NCI-H1105 treated with DMSO at 0.1 percent for 48 hours (cell line): ENCODE measurements at regions not wholly inside any gene's neighbourhood (a gene's known extent, or its start where the extent isn't known, plus 50 kb on each side); places are given as distances from the start of the nearest gene placed in this dataset.

Experiments used
- DNase-seq: peaks from one replicate; lab custom pipeline; 2025; lab: John Stamatoyannopoulos, UW

DNA sequence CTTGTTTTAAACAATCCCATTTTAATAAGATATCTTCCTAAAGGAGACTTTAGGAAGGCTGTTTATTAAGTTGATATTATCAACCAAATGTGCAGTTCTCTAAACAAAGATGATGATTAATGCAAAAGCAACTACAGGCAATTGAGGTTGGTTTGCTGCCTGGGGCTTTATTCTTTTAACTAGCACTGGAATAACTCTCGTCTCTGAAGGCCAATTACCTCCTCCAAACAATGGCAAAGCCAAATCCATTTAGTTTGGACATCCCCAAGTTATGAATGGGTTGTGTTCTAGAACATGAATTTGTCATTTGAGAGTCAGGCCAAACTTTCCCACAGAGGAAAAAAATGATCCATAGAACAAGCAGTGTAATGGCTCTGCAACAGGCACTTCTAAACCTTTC is 114.1 kb downstream of the SLC16A9 start:
- peak; percentile 5 for DNase-seq

DNA sequence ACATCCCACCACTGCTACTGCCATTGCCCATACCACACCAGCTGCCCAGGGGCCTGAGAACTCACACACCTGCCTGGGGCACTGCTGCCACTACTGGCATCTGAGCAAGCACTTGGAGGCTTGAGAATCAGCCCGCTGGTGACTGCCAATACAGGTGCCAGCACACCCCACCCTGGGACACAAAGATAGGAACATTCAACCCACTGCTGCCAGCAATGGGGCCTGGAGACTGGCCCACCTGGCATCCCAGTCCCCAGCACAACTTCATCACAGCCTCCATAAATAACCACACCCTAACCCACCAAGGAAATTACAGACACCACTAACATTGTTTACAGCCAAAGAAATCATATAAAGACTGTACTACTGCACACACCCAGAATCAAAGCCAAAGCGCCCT is 115.9 kb downstream of the SLC16A9 start:
- DNase-seq: no peak

DNA sequence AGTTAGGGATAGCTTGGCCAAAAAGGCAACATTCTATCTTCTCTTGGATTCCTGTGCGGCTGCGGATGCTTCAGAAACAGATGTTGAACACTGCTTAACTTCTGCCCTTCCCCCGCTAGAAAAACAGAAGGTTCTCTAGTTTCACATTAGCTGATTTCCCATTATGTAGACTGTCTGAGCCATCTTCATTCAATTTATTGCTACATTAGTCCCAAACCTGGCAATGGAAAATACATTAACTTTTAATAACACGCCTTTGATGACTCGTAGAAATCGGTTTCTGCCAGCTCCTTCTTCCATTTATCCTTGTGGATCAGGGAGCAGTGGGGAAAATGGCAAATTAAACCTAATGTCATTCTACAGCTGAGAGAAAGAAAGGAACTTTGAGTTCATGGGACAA is 119.9 kb downstream of the SLC16A9 start:
- no peak for DNase-seq

DNA sequence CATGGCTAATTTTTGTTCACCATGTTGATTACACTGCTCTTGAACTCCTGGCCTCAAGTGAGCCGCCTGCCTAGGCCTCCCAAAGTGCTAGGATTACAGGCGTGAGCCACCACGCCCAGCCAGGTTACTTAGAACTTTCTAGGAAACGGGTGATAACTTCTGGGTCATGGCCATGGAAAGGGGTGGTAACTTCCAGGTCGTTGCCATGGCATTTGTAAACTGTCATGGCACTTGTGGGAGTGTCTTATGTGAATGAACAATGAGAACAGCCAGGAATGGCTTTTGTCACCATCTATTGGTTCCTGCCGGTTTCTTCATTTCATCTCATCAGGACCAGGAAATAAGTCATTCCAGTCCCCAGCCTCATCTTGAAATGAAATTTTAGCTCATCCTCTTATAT is 120.9 kb downstream of the SLC16A9 start:
- DNase-seq: no peak

DNA sequence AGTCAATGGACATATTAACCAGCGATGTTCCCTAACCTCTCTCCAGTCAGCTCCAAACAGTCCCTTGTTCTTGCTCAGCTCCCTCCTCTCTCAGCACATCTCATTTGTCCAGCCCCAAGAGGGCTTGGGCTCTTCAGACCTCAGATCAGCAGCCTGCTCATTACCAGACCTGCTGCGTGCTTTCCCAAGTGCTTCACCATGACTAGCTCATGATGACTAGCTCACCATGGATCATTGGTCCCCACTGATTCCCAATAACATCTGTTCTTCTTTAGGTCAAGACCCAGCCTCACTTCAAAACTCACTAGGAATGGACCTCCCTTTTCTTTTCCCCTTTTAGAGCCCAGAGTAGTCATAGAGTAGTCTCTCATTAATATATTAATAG is 121.9 kb downstream of the SLC16A9 start:
- no peak for DNase-seq

DNA sequence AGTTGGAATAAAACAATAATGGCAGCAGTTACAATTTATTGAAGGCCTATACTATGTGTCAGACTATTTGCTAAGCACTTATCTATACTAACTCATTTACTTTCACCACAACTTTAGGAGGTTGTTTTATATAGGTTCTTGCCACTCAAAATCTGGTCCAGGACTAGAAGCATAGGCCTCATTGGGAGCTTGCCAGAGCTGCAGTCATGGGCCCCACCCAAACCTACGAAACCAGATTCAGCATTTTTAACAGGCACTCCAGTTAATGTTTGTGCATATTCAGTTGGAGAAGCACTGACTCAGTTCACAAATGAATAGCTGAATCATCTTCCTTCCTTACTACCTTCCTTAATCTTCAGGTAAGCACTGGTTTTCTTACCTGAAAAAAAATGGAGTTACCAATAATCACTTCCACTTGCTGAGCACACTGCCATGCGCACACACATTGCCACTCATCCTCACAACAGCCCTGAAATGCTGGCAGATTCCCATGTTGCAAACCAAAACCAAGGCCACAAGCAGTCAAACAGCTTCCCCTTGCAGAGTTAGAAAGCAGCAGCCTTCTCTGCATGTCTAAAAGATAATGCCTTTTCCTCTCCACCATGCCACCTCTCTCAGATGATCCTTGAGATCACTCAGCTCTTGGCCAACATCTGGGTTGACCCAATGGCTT is 122.4 kb downstream of the SLC16A9 start:
- DNase-seq: no peak

DNA sequence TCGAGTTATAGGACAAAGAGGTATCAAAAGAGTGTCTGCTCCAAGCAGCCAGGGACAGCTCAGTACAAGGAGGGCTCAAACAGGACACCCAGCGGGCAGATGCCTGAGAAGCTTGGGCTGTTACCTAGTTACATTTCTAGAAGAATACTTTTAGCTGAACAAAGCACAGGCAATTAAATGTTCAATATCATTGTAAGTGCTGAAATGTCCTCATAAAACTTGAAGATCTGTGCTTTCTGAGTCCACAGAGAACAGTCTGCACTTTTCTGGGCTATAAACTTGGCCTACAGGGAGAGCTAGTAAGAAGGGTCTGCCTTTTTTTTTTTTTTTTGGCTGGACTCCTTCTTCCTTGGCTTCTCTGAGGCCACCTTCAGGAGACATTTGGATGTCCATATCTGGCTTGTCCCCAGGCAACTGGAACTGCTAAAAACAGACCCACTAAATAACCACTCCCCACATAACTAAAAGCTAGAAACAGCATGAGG is 123.2 kb downstream of the SLC16A9 start:
- DNase-seq: no peak

DNA sequence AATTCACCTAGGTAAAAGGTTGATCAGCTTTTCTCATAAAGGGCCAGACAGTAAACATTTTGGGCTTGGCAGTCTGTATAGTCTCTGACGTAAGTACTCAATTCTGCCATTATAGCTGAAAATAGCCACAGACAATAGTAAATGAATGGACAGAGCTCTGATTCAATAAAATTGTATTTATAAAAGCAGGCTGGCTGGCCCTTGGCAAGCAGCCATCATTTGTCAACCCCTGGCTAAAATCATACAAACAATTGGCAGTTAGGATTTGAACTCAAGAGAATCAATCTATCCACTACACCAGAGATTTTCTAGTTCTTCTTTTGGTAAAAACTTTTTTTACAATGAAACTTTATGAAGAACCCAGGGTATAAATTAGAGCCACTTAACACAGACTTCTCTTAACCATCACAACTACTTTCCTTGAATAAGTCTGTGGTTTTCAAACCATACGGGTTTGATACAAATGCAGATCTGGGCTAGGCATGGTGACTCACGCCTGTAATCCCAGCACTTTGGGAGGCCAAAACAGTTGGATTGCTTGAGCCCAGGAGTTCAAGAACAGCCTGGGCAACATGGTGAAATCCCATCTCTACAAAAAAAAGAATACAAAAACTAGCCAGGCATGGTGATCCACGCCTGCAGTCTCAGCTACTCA is 124.5 kb downstream of the SLC16A9 start:
- no peak for DNase-seq

DNA sequence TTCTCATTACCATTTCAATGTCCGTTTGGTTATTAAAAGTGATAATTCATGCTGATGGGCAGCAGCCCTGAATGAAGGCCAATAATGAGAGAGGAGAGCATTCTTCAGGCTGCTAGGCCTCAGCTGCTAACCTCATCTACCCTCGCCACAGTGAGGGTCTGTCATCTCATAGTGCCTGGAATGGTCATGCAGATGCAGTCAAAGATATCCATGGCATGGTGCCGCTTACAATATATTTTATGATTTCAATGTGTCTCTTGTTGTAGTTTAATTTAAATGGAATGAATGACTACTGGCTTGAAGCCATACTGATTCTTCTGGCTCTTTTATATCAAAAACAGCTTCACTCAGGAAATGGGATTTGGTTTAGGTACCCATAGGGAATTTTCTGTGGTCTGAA is 126.9 kb downstream of the SLC16A9 start:
- no peak for DNase-seq

DNA sequence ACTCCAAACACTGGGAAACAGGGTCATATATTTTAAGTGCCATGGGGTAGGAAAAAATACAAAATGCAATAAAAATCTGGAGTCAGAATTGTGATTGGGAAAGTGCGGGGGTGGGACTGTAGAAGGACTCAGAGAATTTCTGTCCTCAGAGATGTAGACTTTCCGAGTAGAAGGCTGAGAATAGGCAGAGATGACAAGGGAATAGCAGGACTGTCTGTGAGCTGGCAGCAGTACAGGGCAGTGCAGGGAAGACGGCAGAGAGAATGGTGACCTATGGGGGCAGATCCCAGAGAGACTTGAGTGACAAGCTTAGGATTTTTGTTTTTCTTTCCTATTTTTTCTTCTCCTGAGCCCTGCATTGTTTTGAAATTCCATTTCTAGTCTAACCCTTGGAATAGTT is 127.6 kb downstream of the SLC16A9 start:
- no peak for DNase-seq

DNA sequence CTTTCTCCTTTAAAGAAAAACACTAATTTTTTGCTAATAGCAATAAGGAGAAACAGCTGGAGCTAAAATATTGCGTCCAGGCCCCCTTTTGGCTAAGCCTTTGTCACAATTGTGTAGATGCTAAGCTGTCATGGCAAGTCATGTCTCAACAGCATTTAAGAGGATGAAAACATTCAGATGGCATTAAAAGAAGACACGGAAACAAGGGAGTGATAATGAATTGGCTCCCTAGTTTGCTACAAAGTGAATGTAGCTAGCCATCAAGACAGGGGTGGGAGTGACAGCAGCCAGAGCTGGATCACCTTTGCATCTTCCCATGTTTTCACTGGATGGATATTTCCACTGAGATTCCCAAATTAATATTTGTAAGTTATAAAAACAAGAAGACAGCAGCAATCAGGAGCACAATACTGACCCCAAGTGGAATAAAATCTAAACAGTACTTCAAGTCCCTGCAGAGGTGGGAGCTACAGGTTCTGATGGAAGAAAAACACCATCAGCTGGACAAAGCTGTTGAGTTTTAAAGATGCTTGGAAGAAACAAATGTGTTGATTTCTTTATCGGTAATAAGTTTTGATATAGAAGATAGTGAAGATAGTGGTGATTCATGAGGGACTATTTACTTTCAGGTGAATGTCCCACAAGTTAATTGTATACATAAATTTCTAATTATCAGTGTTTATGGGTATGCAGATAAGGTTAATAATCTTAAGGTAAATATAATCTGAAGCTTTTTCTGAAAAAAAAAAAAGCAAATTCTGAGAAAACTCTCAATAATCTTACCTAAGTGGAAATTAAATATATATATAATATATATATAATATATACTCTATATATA is 129.4 kb downstream of the SLC16A9 start:
- DNase-seq: peak; percentile 34

DNA sequence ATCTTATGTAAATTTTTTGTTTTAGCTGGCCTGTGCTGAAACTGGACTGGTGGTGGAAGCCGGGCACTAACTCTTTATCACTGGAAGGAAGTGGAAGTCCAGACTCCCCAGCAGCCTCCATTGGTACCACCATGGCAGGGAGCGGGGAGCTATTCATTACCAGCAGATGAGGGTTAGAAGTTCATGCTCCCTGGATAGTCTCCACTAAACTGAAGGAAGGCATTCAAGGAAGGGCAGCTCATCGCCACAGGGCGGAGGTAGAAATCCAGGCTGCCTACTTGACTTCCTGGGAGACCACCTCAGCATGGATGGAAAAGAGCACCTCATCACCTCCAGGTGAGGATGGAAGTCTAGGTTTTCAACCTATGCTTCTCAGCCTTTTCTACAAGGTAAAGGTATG is 130.9 kb downstream of the SLC16A9 start:
- DNase-seq: no peak

DNA sequence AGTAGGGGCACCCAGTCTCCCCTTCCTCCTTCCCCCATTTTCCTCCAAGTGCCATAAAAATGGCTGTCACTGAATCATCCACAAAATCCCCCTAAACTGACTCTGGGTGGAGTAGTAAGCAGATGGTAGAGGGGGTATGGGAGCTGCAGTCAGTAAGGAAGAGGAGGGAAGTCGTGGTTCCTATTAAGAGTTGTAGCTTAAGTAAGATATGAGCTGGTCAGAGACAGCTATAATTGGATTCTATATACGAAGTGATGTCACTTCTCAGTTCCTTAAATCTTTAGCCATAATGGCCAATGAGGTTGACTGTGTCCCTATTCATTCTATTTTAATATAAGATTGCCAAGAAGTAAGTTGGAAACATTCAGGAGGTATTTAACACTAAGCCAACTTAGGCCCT is 131.7 kb downstream of the SLC16A9 start:
- DNase-seq: no peak

DNA sequence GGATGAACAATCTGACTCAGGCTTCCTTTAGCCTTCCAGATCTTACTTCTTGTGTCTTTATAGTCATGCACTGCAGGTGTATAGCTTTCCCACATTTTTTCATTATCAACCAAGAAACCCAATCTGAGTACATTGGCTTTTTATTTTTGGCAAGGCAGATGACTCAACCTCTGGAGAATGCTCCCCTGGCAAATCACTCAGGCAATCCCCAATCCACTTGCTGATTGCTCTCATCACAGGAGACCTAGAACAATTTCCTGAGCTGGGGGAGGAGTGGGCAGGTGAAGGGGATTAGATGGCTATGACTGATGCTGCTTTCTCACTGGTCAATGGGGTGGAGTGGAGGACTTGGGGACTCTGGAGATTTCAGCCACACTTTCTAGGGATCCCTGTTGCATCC is 134.4 kb downstream of the SLC16A9 start:
- DNase-seq: no peak

DNA sequence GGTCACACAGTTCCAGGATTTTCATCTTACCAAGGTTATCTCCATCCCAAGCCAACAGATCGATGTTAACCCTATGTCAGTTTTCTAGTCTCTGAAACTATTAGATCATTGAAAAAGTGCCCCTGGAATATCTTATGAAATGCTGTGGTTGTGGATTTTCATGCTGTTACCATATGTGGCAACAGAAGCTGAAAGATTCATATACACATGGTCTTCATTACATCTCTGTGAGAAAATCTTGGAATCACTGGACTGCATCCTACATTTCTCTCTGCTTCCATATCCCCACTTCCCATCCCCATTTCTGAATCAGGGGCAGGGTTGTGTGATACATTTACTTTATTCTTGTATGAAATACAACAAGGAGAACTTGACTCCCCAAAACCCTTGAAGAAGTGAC is 146.1 kb downstream of the SLC16A9 start:
- DNase-seq: no peak

DNA sequence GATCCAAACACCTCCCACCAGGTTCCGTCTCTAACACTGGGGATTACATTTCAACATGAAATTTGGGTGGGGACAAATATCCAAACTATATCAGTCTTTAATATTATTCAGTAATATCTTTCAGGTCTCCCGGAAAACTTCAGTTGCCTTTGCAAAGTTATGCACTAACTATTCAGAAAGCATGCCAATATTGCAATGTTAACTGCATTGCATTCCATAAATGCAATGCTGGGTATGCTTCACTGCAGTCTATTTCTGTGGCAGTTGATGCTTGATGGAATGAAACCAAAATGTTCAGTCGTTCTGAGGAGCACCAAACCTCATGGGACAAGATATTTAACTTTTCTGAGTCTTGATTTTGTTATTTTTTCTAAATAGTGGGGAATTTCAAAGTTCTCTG is 147.5 kb downstream of the SLC16A9 start:
- no peak for DNase-seq

DNA sequence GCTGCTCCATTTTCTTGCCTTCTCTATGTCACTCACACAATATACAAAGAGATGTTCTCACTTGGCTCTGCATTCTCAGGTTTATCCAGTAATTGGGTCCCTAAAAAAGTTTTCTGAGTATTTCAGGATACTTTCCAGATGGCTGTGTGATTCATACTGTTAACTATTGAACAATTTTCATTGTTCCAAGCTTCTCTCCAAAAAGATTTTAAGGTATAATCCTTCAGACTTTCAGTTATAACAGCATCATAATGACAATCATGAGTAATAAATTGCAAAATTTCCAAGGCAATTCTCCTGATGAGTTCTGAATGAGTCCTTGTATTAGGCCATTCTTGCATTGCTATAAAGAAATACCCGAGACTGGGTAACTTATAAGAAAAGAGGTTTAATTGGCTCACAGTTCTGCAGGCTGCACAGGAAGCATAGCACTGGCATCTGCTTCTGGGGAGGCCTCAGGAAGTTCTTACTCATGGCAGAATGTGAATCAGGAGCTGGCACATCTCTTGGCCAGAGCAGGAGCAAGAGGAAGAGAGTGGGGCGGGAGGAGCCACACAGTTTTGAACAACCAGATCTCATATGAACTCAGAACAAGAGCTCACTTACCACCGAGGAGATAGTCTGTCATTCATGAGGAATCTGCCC is 148.1 kb downstream of the SLC16A9 start:
- DNase-seq: no peak

DNA sequence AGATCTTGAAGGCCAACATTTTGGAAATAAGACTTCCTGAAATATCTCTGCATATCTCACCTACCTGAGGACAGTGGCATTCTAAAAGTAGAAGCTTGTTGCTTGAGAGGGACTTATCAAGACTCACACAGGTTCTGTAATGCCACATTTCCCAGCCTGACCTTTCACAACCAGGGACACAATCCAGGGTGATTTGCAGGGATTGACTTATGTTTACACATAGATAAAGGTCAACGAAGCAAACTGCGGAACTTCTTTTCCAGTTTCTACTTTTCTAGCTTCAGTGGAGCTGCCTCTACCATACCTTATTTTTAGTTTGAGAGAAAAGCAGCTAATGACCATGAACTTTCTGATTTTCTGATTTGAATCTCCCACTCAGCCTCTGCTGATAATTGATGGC is 148.7 kb downstream of the SLC16A9 start:
- DNase-seq: no peak

DNA sequence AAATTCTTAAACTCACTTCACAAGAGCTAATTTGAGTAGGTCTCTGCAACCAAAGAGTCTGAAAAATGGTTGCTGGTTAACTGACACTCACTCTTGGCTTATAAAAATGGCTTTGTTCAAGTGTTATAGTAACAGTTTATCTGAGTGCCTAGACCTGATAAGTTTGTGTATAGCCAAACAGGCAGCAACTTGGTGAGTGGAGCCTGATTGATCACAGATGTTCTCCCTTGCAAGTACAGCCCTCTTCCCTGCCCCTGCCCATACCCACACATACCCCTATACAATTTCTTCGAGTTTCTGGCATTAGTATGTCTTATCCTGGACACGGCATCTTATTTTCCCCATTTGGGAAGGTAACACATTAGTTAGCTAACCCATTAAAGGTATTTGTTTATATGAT is 149.5 kb downstream of the SLC16A9 start:
- no peak for DNase-seq

DNA sequence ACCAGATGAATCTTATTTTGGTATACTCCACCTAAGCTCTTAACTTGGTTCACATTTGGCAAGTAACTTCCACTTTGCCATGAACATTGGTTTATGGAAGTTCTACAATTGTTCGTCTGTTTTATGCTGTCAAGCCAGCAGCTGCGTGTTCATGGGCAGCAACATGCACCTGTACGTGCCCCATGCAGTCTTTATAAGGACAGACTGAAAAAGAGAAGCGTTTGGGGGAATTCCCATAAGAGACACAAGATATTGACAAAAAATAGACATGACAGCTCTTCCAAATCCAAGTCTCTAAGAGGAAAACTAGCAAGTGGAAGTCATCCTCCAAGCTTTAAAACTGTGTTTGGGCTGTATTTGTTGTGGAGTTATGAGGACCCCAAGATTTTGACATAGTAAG is 151.6 kb downstream of the SLC16A9 start:
- DNase-seq: no peak

DNA sequence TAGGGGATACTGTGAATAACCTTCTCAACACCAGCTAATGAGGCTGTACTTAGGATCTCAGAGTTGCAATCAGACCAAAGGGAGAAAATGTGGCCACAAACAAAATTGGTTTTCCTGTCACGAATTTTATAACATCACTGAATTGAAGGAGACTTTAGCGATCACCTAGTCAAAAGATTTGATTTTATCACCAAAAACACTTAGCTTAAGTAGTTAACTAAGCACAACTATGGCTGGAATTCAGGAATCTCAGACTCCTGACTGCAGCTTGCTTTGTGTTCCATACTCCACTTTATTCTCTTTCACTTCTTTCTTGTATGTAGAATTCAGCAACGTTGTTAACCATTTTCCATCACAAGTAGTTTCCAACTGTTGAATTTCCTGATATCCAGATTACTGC is 152.0 kb downstream of the SLC16A9 start:
- no peak for DNase-seq

DNA sequence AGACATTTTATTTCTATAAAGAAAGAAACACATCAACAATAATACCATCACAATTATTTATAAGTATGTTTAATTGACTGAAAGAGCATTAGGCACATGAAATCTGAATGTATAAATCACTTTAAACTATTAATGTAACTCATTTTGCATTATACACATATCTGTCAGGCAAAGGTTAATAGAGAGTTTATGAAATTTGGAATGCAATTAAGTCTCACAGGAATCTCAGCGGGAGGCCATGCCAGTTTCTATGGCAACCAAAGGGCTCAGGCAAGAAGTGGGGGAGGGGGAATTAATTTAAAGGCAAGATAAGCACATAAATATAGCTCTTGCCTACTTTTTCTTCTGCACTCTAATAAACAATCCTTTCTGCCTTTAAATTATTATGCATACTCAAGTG is 152.6 kb downstream of the SLC16A9 start:
- DNase-seq: peak; percentile 2
